GM12878 (cell line): ENCODE measurements at regions not wholly inside any gene's neighbourhood (a gene's known extent, or its start where the extent isn't known, plus 50 kb on each side); places are given as distances from the start of the nearest gene placed in this dataset.
"Not testable (repeated sequence)": the region's sequence is repeated elsewhere in the genome, so short reads cannot be mapped to it uniquely, and the experiment has no call there.

Experiments
- ATAC-seq: fragments of 200-7000 bp; cut with Tn5 transposase; 3 replicates; pipeline ENCODE4 v1.9.1; 2020; ENCODE audit warnings: mild to moderate bottlenecking, moderate library complexity
- BruUV-seq: library from RNA; stranded (reverse); fragments of 400-500 nt; replicated peaks from 2 replicates; lab custom pipeline; 2021; lab: Mats Ljungman, UMichigan
- CTCF ChIA-PET: fragments of 300-600 bp; sonication (Branson Sonifier 250); formaldehyde crosslinking; extraction: SDS; loops from one replicate; lab custom pipeline; 2021; ENCODE audit warnings: inconsistent platforms; lab: Yijun Ruan, JAX
- POLR2A ChIA-PET: fragments of 350-600 bp; formaldehyde crosslinking; extraction: SDS; loops from one replicate; lab custom pipeline; 2021; ENCODE audit warnings: inconsistent platforms; lab: Charles Lee
- RAD21 ChIA-PET: fragments of 300-600 bp; sonication (Branson Sonifier 250); formaldehyde crosslinking; loops from one replicate; lab custom pipeline; 2023; ENCODE audit warnings: antibody characterized with exemption; ENCODE audit not compliant: unreplicated experiment; lab: Charles Lee
- SMC1A ChIA-PET: fragments of 300-600 bp; sonication (Branson Sonifier 250); formaldehyde crosslinking; loops from one replicate; lab custom pipeline; 2023; ENCODE audit not compliant: unreplicated experiment, uncharacterized antibody; lab: Charles Lee
- DNase-seq: peaks from one replicate; pipeline ENCODE4 v3.0.0-alpha.2; 2011; ENCODE audit warnings: low read depth, low spot score
- FAIRE-seq: peaks from 3 replicates; lab custom pipeline; 2011; peaks lifted over from hg19 to GRCh38; lab: Jason Lieb, UNC
- H2AFZ ChIP-seq: 2 replicates; pipeline ENCODE4 v1.6.0; 2011; ENCODE audit warnings: low read depth, low read length, control low read depth; ENCODE audit not compliant: control insufficient read depth
- H3K27ac ChIP-seq: 2 replicates; pipeline ENCODE4 v1.5.1; 2011; ENCODE audit warnings: control low read depth; ENCODE audit not compliant: control insufficient read depth, insufficient read depth
- H3K27me3 ChIP-seq, 2 experiments: replicated peaks in 1 of 2; 2 replicates each; pipeline versions ENCODE4 v1.6.0 to v1.6.1; 2011; ENCODE audit warnings: low read length in 1 of 2; ENCODE audit not compliant: control insufficient read depth in 2 of 2, insufficient read depth in 2 of 2
- H3K36me3 ChIP-seq, 2 experiments: 2 replicates each; pipeline ENCODE4 v1.5.1; 2011; ENCODE audit warnings: low read length in 1 of 2; ENCODE audit not compliant: control insufficient read depth in 2 of 2, insufficient read depth in 2 of 2
- H3K4me1 ChIP-seq: 2 replicates; pipeline ENCODE4 v1.6.1; 2011; ENCODE audit warnings: mild to moderate bottlenecking, low read length, moderate library complexity, mixed read lengths; ENCODE audit not compliant: control insufficient read depth, insufficient read depth
- H3K4me2 ChIP-seq: 2 replicates; pipeline ENCODE4 v1.6.0; 2011; ENCODE audit warnings: control low read depth; ENCODE audit not compliant: control insufficient read depth, insufficient read depth
- H3K4me3 ChIP-seq: fragments of 200-600 bp; sonication (generic); 2 replicates; pipeline ENCODE4 v1.5.1; 2016
- H3K79me2 ChIP-seq: 2 replicates; pipeline ENCODE4 v1.6.0; 2011; ENCODE audit warnings: low read length; ENCODE audit not compliant: control insufficient read depth, insufficient read depth
- H3K9ac ChIP-seq: 2 replicates; pipeline ENCODE4 v1.8.0; 2011; ENCODE audit warnings: low read length, control low read depth, mixed read lengths; ENCODE audit not compliant: control insufficient read depth, insufficient read depth
- H3K9me3 ChIP-seq: replicated peaks from 3 replicates; pipeline ENCODE4 v1.5.1; 2011; ENCODE audit warnings: mild to moderate bottlenecking, low read length; ENCODE audit not compliant: control insufficient read depth, insufficient read depth
- H4K20me1 ChIP-seq: 2 replicates; pipeline ENCODE4 v1.6.0; 2011; ENCODE audit not compliant: control insufficient read depth, insufficient read depth
- WGBS: methylation state at CpG from one replicate; pipeline ENCODE4 v1.1.6; 2016; ENCODE audit warnings: low lambda C conversion rate; ENCODE audit not compliant: insufficient replicate concordance, insufficient coverage; ENCODE audit errors: missing lambda C conversion rate; 5-methylcytosine and 5-hydroxymethylcytosine counted together
- in situ Hi-C: fragments of 300-500 bp; cut with MboI; formaldehyde crosslinking; loops from 9 replicates; pipeline ENCODE4 v1.14.3; 2018; ENCODE audit warnings: mixed read lengths
- intact Hi-C: fragments of 100-400 bp; cut with micrococcal nuclease; formaldehyde crosslinking; loops from one replicate; pipeline ENCODE4 v1.14.2; 2022; ENCODE audit not compliant: unreplicated experiment

DNA sequence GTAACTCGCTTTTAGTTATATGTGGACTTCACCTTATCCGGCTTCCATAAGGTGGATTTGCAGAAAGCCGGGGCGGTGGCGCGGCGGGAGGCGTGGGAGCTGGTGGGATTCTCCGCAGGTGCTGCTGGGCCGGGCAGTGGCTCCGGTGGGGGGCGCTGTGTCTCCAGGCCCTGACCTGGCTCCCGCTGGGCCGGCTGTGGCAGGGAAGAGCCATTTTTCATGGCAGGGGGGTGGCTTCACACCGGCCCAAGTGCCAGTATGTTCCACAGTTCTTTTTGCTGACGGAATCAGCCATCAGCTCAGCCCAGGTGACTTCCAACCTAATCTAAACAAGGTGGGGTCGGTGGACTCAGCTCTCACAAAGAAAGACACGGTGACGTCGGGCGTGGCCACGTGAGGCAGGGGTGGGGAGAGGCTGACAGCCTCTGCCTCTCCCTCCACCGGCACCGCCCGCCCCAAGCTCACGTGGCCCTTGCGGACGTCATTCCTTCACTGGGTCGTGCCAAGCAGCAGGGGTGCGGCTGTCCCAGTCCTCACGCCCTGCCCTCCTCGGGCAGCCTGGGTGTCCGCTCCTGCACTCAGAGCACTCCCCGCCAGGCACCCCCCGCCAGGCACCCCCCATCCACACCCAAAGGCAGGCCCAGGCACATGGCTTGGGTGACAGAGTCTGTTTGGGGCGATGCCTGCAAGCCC is 4429.9 kb upstream of the TPTE start:
- H2AFZ ChIP-seq, BruUV-seq, ATAC-seq, H3K79me2 ChIP-seq, RAD21 ChIA-PET, H3K4me3 ChIP-seq, H3K27me3 ChIP-seq, CTCF ChIA-PET, H3K4me1 ChIP-seq, H3K9ac ChIP-seq, SMC1A ChIA-PET, H3K9me3 ChIP-seq, intact Hi-C loops, H3K36me3 ChIP-seq, H3K4me2 ChIP-seq, DNase-seq, FAIRE-seq, POLR2A ChIA-PET, H4K20me1 ChIP-seq, in situ Hi-C loops, H3K27ac ChIP-seq: not testable (repeated sequence)
- WGBS, result no CpG with 5 or more reads among the region's 36 CpGs

DNA sequence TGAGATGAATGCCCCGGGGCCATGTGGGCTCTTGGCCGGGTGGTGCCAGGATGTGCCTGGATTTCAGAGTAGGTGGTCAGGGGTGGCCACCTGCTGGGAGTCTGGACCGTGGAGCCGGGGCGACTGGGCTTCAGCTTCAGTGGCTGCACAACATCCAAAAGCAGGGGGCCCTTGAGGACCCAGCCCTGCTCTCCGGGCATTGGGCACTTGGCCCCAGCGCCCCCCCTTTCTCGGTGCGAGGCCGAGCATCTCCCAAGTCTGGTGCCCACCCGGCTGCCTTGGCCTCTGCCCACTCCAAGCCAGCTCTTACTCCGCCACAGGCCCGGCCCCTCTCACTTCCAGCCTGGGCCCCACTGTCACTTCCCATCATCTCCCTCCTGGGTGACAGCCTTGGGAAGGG is 4429.0 kb upstream of the TPTE start:
- H3K4me1 ChIP-seq, intact Hi-C loops, in situ Hi-C loops, POLR2A ChIA-PET, H3K9me3 ChIP-seq, RAD21 ChIA-PET, CTCF ChIA-PET, H3K27ac ChIP-seq, DNase-seq, H3K27me3 ChIP-seq, SMC1A ChIA-PET, H3K9ac ChIP-seq, BruUV-seq, H3K4me3 ChIP-seq, H3K79me2 ChIP-seq, ATAC-seq, H2AFZ ChIP-seq, H3K4me2 ChIP-seq, H3K36me3 ChIP-seq, H4K20me1 ChIP-seq, FAIRE-seq: not testable (repeated sequence)
- WGBS, result no CpG with 5 or more reads among the region's 13 CpGs

DNA sequence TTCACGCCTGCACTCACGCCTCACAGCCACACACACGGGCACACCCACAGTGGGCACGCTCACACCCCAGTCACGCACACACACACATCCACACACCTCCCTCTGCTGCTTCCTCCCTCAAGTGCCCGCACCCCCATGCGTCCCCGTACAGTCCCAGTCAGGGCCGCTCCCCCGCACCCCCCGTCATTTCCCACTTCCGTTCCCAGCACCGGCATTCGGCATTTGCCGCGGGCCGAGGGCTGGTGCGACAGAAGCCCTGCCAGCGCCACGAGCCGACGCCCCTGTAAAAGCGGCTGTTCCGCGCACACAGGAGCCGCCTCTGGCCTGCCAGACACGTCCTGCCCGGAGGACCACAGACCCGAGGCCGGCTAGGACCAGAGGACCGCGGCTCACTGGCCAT is 4428.0 kb upstream of the TPTE start:
- not testable (repeated sequence) for H3K4me2 ChIP-seq, FAIRE-seq
- ATAC-seq, result peak; percentile 16

DNA sequence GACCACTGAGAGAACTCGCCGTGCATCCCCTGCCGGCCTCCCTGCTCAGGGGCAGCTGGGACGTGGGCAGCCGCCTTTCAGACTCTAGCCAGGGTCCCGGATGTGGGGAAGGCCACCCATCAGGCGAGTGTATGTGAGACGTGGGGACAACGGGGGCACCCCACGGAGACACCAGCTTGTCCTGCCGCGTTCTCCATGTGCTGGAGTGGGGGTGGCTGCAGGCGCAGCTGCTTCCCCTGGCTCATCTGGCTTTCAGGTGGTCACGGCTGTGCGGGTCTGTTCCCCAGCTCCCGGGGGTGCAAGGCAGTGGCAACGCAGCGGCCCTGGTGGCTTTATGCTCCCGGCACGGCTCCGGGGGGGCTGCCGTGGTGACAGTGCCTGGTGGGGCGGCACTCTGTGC is 4427.5 kb upstream of the TPTE start:
- BruUV-seq, H3K27me3 ChIP-seq, in situ Hi-C loops, H3K79me2 ChIP-seq, SMC1A ChIA-PET, H4K20me1 ChIP-seq, H3K36me3 ChIP-seq, H2AFZ ChIP-seq, H3K4me1 ChIP-seq, H3K4me2 ChIP-seq, H3K27ac ChIP-seq, FAIRE-seq, H3K9me3 ChIP-seq, CTCF ChIA-PET, RAD21 ChIA-PET, H3K9ac ChIP-seq, ATAC-seq, H3K4me3 ChIP-seq, DNase-seq, POLR2A ChIA-PET, intact Hi-C loops: not testable (repeated sequence)
- 0% methylated on average over 3 of the region's 23 CpGs for WGBS

More for the DNA sequence above, 4428.0 kb upstream of the TPTE start:
- H2AFZ ChIP-seq, H3K27me3 ChIP-seq, H3K4me1 ChIP-seq, BruUV-seq, SMC1A ChIA-PET, H3K9ac ChIP-seq, in situ Hi-C loops, H3K27ac ChIP-seq, DNase-seq, H3K36me3 ChIP-seq, H3K4me3 ChIP-seq, H3K9me3 ChIP-seq, POLR2A ChIA-PET, RAD21 ChIA-PET, H3K79me2 ChIP-seq, intact Hi-C loops, CTCF ChIA-PET, H4K20me1 ChIP-seq: not testable (repeated sequence)
- no CpG with 5 or more reads among the region's 32 CpGs for WGBS
